GM19463 (cell line): ENCODE measurements at regions not wholly inside any gene's neighbourhood (a gene's known extent, or its start where the extent isn't known, plus 50 kb on each side); places are given as distances from the start of the nearest gene placed in this dataset.
"Not testable (repeated sequence)": the region's sequence is repeated elsewhere in the genome, so short reads cannot be mapped to it uniquely, and the experiment has no call there.

Source experiments
- ATAC-seq: cut with Tn5 transposase; IDR thresholded peaks from one replicate; pipeline ENCODE4 v1.9.1; 2021; ENCODE audit warnings: mild to moderate bottlenecking, moderate library complexity; ENCODE audit not compliant: unreplicated experiment

GRCh38 chr6:76574746-76575145 is 502.3 kb upstream of the IMPG1 start:
- ATAC-seq: no peak

- no peak for ATAC-seq
Observed at GRCh38 chr6:76565932-76566331, 493.5 kb upstream of the IMPG1 start.

- ATAC-seq: not testable (repeated sequence)
Observed at GRCh38 chr6:76562371-76562770, 489.9 kb upstream of the IMPG1 start.

GRCh38 chr6:76560851-76561755 is 488.6 kb upstream of the IMPG1 start:
- not testable (repeated sequence) for ATAC-seq

GRCh38 chr6:76553256-76553655 is 480.8 kb upstream of the IMPG1 start:
- no peak for ATAC-seq

GRCh38 chr6:76552268-76552667 is 479.8 kb upstream of the IMPG1 start:
- no peak for ATAC-seq

- ATAC-seq: no peak
Observed at GRCh38 chr6:76533661-76534060, 461.2 kb upstream of the IMPG1 start.

- no peak for ATAC-seq
Observed at GRCh38 chr6:76532647-76533046, 460.2 kb upstream of the IMPG1 start.

- ATAC-seq: no peak
Observed at GRCh38 chr6:76518443-76518842, 446.0 kb upstream of the IMPG1 start.

- ATAC-seq: no peak
Observed at GRCh38 chr6:76516924-76517323, 444.5 kb upstream of the IMPG1 start.

- no peak for ATAC-seq
Observed at GRCh38 chr6:76510489-76510888, 438.0 kb upstream of the IMPG1 start.

GRCh38 chr6:76509397-76509796 is 436.9 kb upstream of the IMPG1 start:
- ATAC-seq: no peak

- no peak for ATAC-seq
Observed at GRCh38 chr6:76506808-76507207, 434.3 kb upstream of the IMPG1 start.

GRCh38 chr6:76495909-76496308 is 423.4 kb upstream of the IMPG1 start:
- ATAC-seq: no peak

GRCh38 chr6:76491376-76491775 is 418.9 kb upstream of the IMPG1 start:
- not testable (repeated sequence) for ATAC-seq

GRCh38 chr6:76490456-76490855 is 418.0 kb upstream of the IMPG1 start:
- no peak for ATAC-seq

GRCh38 chr6:76481101-76481500 is 408.6 kb upstream of the IMPG1 start:
- no peak for ATAC-seq

- no peak for ATAC-seq
Observed at GRCh38 chr6:76472858-76473257, 400.4 kb upstream of the IMPG1 start.

GRCh38 chr6:76466286-76466685 is 393.8 kb upstream of the IMPG1 start:
- ATAC-seq: peak; percentile 80

- no peak for ATAC-seq
Observed at GRCh38 chr6:76465410-76465809, 392.9 kb upstream of the IMPG1 start.

GRCh38 chr6:76453270-76453669 is 380.8 kb upstream of the IMPG1 start:
- ATAC-seq: no peak

- ATAC-seq: no peak
Observed at GRCh38 chr6:76451926-76452709, 379.7 kb upstream of the IMPG1 start.
